Fibroblast of lung (primary cell): ENCODE measurements at regions not wholly inside any gene's neighbourhood (a gene's known extent, or its start where the extent isn't known, plus 50 kb on each side); places are given as distances from the start of the nearest gene placed in this dataset.

Source experiments
- DNase-seq, 2 donors: peaks; one replicate each; pipeline versions ENCODE4 v3.0.0 to v3.0.0-alpha.2; 2010; ENCODE audit warnings: low read depth in 2 of 2
- H2AFZ ChIP-seq: 2 replicates; pipeline ENCODE4 v1.5.1; 2012; ENCODE audit warnings: low read length, control low read depth, inconsistent platforms
- H3K27ac ChIP-seq: 2 replicates; pipeline ENCODE4 v1.5.1; 2011; ENCODE audit warnings: low read length, control low read depth; ENCODE audit not compliant: insufficient read depth
- H3K27me3 ChIP-seq: 2 replicates; pipeline ENCODE4 v1.5.1; 2011; ENCODE audit warnings: mild to moderate bottlenecking, low read length; ENCODE audit not compliant: control insufficient read depth, insufficient read depth
- H3K36me3 ChIP-seq: 2 replicates; pipeline ENCODE4 v1.5.1; 2011; ENCODE audit warnings: low read length; ENCODE audit not compliant: control insufficient read depth, insufficient read depth
- H3K4me1 ChIP-seq: 2 replicates; pipeline ENCODE4 v1.5.1; 2011; ENCODE audit warnings: low read length; ENCODE audit not compliant: control insufficient read depth, insufficient read depth; ENCODE audit errors: extremely low read depth
- H3K4me2 ChIP-seq: 2 replicates; pipeline ENCODE4 v1.5.1; 2011; ENCODE audit warnings: low read length, control low read depth; ENCODE audit not compliant: insufficient read depth; ENCODE audit errors: extremely low read depth
- H3K4me3 ChIP-seq, 4 experiments: fragments of 200-600 bp in 1 of 4; sonication (generic) in 1 of 4; replicated peaks in 1 of 4; 2 replicates each; pipeline ENCODE4 v1.5.1; 2011 to 2016; ENCODE audit warnings: low read length in 4 of 4, low read depth in 3 of 4, mild to moderate bottlenecking in 3 of 4, control low read depth in 2 of 4, inconsistent platforms in 1 of 4, mixed read lengths in 1 of 4; ENCODE audit not compliant: insufficient read depth in 1 of 4; ENCODE audit errors: control extremely low read depth in 1 of 4
- H3K79me2 ChIP-seq: 2 replicates; pipeline ENCODE4 v1.5.1; 2012; ENCODE audit warnings: mild to moderate bottlenecking, low read length, inconsistent platforms; ENCODE audit not compliant: control insufficient read depth, insufficient read depth
- H3K9ac ChIP-seq: 2 replicates; pipeline ENCODE4 v1.5.1; 2011; ENCODE audit warnings: mild to moderate bottlenecking, low read length, control low read depth; ENCODE audit not compliant: insufficient read depth
- H3K9me3 ChIP-seq: 2 replicates; pipeline ENCODE4 v1.5.1; 2012; ENCODE audit warnings: low read depth, low read length; ENCODE audit not compliant: control insufficient read depth, insufficient read depth
- H4K20me1 ChIP-seq: 2 replicates; pipeline ENCODE4 v1.5.1; 2011; ENCODE audit warnings: low read length; ENCODE audit not compliant: control insufficient read depth, insufficient read depth; ENCODE audit errors: extremely low read depth
- CTCF ChIP-seq, 2 donors: IDR thresholded peaks in 1 of 2; conservative IDR thresholded peaks in 1 of 2; 1 replicate in 1 of 2; 2 replicates in 1 of 2; pipeline ENCODE4 v1.5.1; 2011 to 2012; ENCODE audit warnings: low read length in 2 of 2, control low read depth in 1 of 2, inconsistent platforms in 1 of 2, low read depth in 1 of 2, mild to moderate bottlenecking in 1 of 2
- EZH2 ChIP-seq: IDR thresholded peaks from 2 replicates; pipeline ENCODE4 v1.5.1; 2012; ENCODE audit warnings: low read length, control low read depth, mild to moderate bottlenecking; ENCODE audit errors: missing control alignments

- peak in 1 of 2 donors; percentile 32 for DNase-seq
- Histone ChIP-seq H2AFZ (no peak overlapping the region), H3K9me3 (no peaks in the 10 kb centered on the region), H3K36me3 (no peaks in the 10 kb centered on the region), H3K27me3 (no peaks in the 10 kb centered on the region), H3K9ac (no peak overlapping the region), H4K20me1 (no peaks in the 10 kb centered on the region), H3K4me3 (no peak overlapping the region), H3K4me2 (no peak overlapping the region), H3K79me2 (no peaks in the 10 kb centered on the region), H3K27ac (no peak overlapping the region), H3K4me1 (no peaks in the 10 kb centered on the region)
- TF ChIP-seq CTCF (conservative IDR thresholded peaks at IDR 0.05 in 1 of 2, IDR thresholded peaks at IDR 0.05 in 1 of 2; ENCODE audit: low read depth in 1 of 2, low read length in 2 of 2): no peak
- no peak for TF ChIP-seq EZH2
Measured at GRCh38 chr14:71247106-71247505, 339.8 kb downstream of the PCNX1 start.

GRCh38 chr14:71248194-71248593 is 340.9 kb downstream of the PCNX1 start:
- peak in 1 of 2 donors; percentile 80 for DNase-seq
- H3K9ac ChIP-seq: no peak overlapping the region
- no peaks in the 10 kb centered on the region for H3K79me2 ChIP-seq
- no peak overlapping the region for H3K4me3 ChIP-seq
- no peaks in the 10 kb centered on the region for H3K27me3 ChIP-seq
- H4K20me1 ChIP-seq: no peaks in the 10 kb centered on the region
- H2AFZ ChIP-seq: no peak overlapping the region
- H3K4me1 ChIP-seq: no peaks in the 10 kb centered on the region
- TF ChIP-seq EZH2: no peak
- no peak for TF ChIP-seq CTCF (conservative IDR thresholded peaks at IDR 0.05 in 1 of 2, IDR thresholded peaks at IDR 0.05 in 1 of 2; ENCODE audit: low read depth in 1 of 2, low read length in 2 of 2)
- no peak overlapping the region for H3K27ac ChIP-seq
- no peak overlapping the region for H3K4me2 ChIP-seq
- H3K9me3 ChIP-seq: no peaks in the 10 kb centered on the region
- no peaks in the 10 kb centered on the region for H3K36me3 ChIP-seq

GRCh38 chr14:71250347-71250746 is 343.1 kb downstream of the PCNX1 start:
- no peak overlapping the region for H2AFZ ChIP-seq
- H3K27ac ChIP-seq: no peak overlapping the region
- no peak overlapping the region for H3K4me2 ChIP-seq
- no peaks in the 10 kb centered on the region for H3K4me1 ChIP-seq
- no peaks in the 10 kb centered on the region for H4K20me1 ChIP-seq
- H3K79me2 ChIP-seq: no peaks in the 10 kb centered on the region
- H3K27me3 ChIP-seq: no peaks in the 10 kb centered on the region
- no peak overlapping the region for H3K9ac ChIP-seq
- TF ChIP-seq CTCF (conservative IDR thresholded peaks at IDR 0.05 in 1 of 2, IDR thresholded peaks at IDR 0.05 in 1 of 2; ENCODE audit: low read depth in 1 of 2, low read length in 2 of 2) (no peak), EZH2 (no peak)
- H3K36me3 ChIP-seq: no peaks in the 10 kb centered on the region
- DNase-seq: no peak
- H3K4me3 ChIP-seq: no peak overlapping the region
- no peaks in the 10 kb centered on the region for H3K9me3 ChIP-seq
